Limb (tissue), 2 donors: ENCODE measurements at regions not wholly inside any gene's neighbourhood (a gene's known extent, or its start where the extent isn't known, plus 50 kb on each side); places are given as distances from the start of the nearest gene placed in this dataset.
"Not testable (repeated sequence)": the region's sequence is repeated elsewhere in the genome, so short reads cannot be mapped to it uniquely, and the experiment has no call there.

Experiments used
- DNase-seq, 2 donors: peaks; one replicate each; pipeline ENCODE4 v3.0.0-alpha.2; 2016; ENCODE audit errors: extremely low spot score in 2 of 2

GRCh38 chr6:106748547-106749207 is 119.3 kb downstream of the QRSL1 start:
- DNase-seq: no peak

- no peak for DNase-seq
Measured at GRCh38 chr6:106747139-106747538, 117.8 kb downstream of the QRSL1 start.

- no peak for DNase-seq
Measured at GRCh38 chr6:106746652-106747051, 117.3 kb downstream of the QRSL1 start.

GRCh38 chr6:106745824-106746582 is 116.6 kb downstream of the QRSL1 start:
- no peak for DNase-seq

GRCh38 chr6:106745197-106745770 is 115.9 kb downstream of the QRSL1 start:
- DNase-seq: no peak

GRCh38 chr6:106744781-106745180 is 115.4 kb downstream of the QRSL1 start:
- DNase-seq: no peak

- DNase-seq: not testable (repeated sequence)
Measured at GRCh38 chr6:106744029-106744428, 114.7 kb downstream of the QRSL1 start.

- no peak for DNase-seq
Measured at GRCh38 chr6:106743612-106744011, 114.2 kb downstream of the QRSL1 start.

- no peak for DNase-seq
Measured at GRCh38 chr6:106740287-106740686, 110.9 kb downstream of the QRSL1 start.

GRCh38 chr6:106739387-106739786 is 110.0 kb downstream of the QRSL1 start:
- DNase-seq: no peak

- DNase-seq: no peak
Measured at GRCh38 chr6:106736502-106736901, 107.1 kb downstream of the QRSL1 start.

GRCh38 chr6:106735828-106736227 is 106.5 kb downstream of the QRSL1 start:
- DNase-seq: no peak

- DNase-seq: no peak
Measured at GRCh38 chr6:106735136-106735633, 105.8 kb downstream of the QRSL1 start.

GRCh38 chr6:106733386-106733785 is 104.0 kb downstream of the QRSL1 start:
- DNase-seq: no peak

GRCh38 chr6:106732376-106732940 is 103.1 kb downstream of the QRSL1 start:
- DNase-seq: no peak

GRCh38 chr6:106731843-106732160 is 102.4 kb downstream of the QRSL1 start:
- DNase-seq: no peak

- no peak for DNase-seq
Measured at GRCh38 chr6:106731144-106731842, 101.9 kb downstream of the QRSL1 start.

GRCh38 chr6:106730718-106731117 is 101.3 kb downstream of the QRSL1 start:
- peak; percentile 54 to 72 for DNase-seq

GRCh38 chr6:106730264-106730663 is 100.9 kb downstream of the QRSL1 start:
- no peak for DNase-seq

- DNase-seq: no peak
Measured at GRCh38 chr6:106729841-106730240, 100.5 kb downstream of the QRSL1 start.

- no peak for DNase-seq
Measured at GRCh38 chr6:106728296-106728870, 99.0 kb downstream of the QRSL1 start.
